NCI-H2171 treated with DMSO at 0.1 percent for 48 hours (cell line): ENCODE measurements at regions not wholly inside any gene's neighbourhood (a gene's known extent, or its start where the extent isn't known, plus 50 kb on each side); places are given as distances from the start of the nearest gene placed in this dataset.
A peak's percentile ranks its signal among the peaks of the same experiment; 100 is the strongest.
"Not testable (repeated sequence)": the region's sequence is repeated elsewhere in the genome, so short reads cannot be mapped to it uniquely, and the experiment has no call there.

ENCODE experiments used
- DNase-seq: peaks from one replicate; lab custom pipeline; 2025; lab: John Stamatoyannopoulos, UW

GRCh38 chr2:131828164-131828561 lies 300.5 kb downstream of the CCDC74A start:
- no peak for DNase-seq

- not testable (repeated sequence) for DNase-seq
Measured at GRCh38 chr2:131828633-131829455, 301.2 kb downstream of the CCDC74A start.

DNA sequence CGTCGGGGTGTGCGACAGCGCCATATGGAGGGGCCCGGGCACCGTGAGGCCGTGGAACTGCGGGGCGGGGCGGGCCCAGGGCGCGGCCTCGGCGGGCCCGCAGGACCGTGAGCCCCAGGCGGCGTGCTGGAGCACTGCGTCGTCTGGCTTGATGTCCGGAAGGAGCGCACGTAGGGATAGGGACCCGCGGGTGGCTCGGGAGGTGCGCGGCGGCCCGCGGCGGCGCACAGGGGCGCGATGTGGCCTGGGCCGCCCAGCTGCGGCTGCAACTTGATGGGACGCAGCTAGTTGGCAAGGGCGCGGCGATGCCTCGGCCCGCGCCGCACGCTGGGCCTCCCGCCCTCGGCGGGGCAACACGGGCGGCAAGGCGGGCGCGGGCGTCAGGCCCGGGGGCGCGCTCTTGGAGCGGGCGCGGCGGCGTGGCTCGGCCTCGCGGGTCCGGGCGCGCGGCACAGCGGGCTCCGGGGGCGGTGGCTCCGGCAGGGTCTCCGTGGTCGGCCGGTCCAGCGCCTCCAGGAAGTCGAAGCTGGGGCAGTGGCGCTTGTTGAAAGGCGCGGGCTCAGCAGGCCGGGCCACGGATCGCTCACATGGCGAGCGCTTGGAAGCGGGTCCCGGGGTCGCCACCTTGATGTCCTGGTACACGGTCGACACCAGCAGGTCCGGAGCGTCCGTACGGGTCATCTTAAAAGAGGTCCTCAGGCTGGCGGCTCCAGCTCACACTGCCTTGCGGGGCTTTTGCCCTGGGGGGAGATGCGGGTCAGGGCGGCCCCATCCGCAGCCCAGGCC lies 302.0 kb downstream of the CCDC74A start:
- DNase-seq, result not testable (repeated sequence)

DNA sequence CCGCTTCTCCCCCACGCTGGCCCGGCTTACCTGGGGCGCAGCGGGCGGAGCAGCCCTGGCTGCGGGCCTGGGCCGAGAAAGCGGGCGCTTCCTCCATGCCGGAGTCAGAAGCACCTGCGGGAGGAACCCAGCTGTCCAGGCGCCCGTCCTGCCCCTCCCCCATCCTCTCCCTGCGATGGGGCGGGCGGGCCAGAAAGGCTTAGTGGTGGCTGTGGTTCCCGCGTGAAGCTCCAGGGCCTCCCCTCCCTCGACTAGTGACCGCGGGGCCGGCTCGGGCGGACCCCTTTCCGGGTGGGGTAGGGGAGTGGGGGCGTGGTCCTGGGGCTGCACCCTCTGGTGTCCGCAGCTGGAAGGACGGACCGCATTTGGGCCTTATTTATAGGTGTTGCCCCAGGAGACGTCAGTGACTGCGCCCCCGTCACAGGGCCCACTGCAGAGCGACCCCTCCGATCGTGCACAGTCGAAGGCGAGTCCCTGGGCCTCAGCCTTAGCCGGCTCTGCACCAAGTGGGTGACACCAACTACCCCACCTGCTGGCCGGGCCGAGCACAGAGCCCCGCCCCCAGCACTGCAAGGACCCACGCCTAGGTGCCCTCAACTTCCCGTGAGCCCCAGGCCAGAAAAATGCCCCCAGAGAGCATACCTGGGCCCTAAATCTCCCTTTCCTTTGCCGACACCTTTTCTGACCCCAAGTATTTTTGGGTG lies 302.7 kb downstream of the CCDC74A start:
- not testable (repeated sequence) for DNase-seq

- DNase-seq, result not testable (repeated sequence)
Measured at GRCh38 chr2:131830946-131831310, 303.2 kb downstream of the CCDC74A start.

DNA sequence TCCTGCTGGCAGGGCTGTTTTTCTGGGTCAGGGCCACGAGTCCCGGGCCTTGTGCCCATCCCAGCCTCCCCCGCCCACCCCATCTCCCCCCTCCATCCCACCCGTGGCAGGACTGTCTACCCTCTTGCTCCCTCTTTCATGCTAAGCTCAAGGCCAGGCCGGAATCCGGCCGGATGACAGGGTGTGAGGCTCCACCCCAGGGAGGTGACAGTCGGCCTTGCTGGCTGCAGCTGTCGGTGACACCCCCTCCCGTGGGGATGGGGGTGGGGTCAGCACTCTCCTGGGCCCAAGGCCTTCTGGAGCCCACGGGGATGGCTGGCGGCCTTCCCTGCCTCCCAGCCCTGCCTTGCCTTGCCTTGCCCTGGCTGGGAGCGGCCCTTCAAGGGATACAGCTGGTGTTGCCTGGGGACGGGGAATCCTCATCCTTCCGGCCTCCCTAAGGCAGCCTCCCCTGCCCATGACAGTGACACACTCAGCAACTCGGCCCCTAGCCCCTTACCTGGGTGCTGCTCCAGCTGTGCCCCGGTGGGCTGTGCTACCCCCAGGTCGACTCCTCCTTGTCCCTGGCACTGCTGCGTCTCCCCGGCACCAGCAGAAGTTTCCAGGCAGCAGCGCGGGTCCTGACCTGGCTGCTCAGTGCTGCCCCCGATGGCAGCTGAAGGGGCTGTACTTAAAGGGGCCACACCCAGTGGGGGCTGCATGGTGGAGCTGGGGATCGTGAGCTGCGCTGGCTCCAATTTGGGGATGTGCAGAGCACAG lies 303.9 kb downstream of the CCDC74A start:
- DNase-seq, result peak; percentile 52

GRCh38 chr2:131832209-131832780 lies 304.6 kb downstream of the CCDC74A start:
- DNase-seq, result not testable (repeated sequence)

DNA sequence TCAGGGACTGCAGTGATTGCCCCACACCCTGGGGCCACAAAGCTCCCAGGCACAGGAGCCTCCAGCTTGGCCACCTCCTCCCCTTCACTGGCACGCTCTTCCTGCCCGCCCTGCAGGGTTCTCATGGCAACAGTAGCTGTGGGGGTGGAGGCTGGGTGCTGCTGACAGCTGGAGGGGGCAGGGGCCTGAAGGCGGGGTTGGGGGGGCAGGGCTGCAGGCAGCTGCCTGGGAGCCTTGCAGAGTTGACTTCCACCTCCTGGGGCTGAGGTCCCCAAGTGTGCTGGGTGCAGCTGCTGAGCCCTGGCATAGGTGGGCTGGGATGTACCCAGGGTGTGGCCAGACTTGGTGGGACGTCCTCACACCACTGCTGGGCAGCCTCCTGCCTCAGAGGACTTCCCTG lies 305.2 kb downstream of the CCDC74A start:
- peak; percentile 86 for DNase-seq

GRCh38 chr2:131833367-131834202 lies 305.9 kb downstream of the CCDC74A start:
- DNase-seq, result peak; percentile 70

DNA sequence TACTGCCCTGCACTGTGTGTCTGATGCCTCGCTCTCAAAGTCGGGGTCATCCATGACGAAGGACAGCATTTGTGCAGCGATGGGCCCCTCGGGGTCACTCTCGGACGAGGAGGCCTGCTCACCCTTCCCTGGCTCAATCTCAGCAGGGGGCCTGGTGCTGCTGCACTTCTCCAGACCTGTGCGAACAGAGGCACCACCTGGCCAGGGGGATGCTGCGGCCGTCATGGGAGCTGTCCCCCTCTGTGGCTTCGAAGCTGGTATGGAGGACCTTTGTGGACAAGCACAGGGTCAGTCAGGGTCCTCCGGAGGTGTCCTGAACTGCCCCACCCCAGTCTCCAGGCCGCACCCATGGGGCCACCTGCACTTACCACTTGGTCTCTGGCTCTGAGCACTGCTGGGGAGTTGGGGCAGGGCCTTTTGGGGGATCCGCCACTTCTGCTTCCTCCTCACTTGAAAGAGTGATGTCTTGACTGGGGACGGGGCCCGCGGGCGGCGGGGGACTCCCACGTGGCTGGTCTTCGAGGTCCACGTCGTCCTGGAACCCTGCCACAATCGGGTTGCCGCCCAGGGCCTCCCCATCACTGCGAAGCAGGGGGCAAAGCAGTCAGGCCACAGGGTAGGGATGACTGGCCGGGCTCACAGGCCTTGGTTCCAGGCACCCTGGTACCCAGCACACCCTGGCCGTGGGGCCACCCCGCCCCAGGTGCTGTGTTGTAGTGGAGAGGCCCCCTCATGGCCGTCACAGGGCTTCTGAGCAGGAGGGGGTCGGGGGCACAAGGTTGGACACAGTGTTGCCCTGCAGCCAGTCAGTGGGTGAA lies 306.7 kb downstream of the CCDC74A start:
- DNase-seq, result not testable (repeated sequence)

- DNase-seq, result peak; percentile 73
Measured at GRCh38 chr2:131835022-131835421, 307.3 kb downstream of the CCDC74A start.

GRCh38 chr2:131835621-131836091 lies 308.0 kb downstream of the CCDC74A start:
- no peak for DNase-seq

DNA sequence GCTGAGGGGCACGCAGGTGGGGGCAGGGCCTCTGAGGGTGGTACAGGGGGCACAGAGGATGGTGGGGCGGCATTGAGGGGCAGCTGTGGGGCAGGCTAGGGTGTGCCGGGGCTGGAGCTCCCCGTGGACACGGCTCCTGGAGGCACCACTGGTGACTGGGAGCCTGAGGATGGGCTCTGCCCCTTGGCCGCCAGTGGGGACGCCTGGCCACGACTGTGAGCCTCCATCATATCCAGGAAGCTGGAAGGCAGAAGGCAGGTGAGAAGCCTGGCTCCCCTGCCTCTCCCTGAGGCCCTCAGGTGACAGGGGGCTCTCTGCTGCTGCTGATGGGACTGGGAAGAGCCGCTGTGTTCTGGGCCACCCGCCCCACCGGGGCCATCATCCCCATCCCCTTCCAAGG lies 308.4 kb downstream of the CCDC74A start:
- DNase-seq, result not testable (repeated sequence)

DNA sequence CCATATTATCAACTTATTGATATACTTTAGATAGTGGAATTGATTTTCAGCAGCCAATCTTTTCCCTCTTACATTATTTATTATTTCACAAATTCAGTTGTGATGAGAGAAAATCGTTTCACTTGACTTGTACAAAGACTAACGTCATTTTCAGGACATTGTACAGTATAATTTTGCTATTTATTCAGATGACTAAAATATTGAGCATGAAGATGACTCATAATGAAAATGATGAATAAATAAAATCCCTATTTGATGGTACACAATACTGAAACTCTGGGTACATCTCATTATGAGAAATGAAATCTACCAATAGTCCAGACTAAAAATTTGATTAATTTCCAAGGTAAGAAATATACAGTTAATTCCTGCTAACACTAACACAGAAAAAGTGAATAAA lies 316.4 kb downstream of the CCDC74A start:
- not testable (repeated sequence) for DNase-seq

DNA sequence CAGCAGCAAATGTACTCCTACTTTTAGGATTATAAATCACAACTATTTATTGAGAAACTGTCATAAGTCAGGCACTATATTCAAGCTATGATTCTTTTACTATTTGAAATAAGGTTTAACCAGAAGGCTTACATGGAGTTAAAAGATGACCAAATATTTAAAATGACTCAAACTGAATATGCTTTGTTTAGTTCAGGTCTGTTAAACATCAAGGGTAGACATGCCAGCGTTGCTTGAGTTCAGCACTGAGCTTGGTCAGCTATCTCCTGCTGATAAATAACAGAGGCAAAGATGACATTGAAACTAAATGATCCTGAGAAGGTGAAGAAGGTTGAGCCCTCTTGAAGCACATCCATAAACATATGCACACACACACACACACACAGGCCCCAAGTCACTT lies 305.6 kb downstream of the ANKRD30BL start:
- DNase-seq, result not testable (repeated sequence)

DNA sequence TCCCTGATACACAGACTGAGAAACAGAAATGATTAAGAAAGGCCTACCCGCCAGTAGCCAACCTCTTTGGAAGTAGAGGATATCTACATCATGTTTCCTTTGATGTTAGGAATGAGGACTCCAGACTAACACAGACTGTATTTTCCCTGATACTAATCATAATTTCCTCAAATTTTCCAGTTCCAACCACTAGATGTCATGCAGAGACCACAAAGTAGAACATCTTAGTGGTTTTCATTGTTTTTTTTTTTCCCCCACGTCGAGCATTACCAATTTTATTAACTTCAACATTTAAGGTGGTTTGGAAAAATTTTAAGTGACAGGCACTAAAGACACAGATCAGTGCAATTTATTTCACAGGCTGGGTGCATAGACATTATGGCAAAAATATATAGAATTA lies 303.6 kb downstream of the ANKRD30BL start:
- DNase-seq, result peak; percentile 7
